Heart left ventricle (tissue), 13 donors: ENCODE measurements at regions not wholly inside any gene's neighbourhood (a gene's known extent, or its start where the extent isn't known, plus 50 kb on each side); places are given as distances from the start of the nearest gene placed in this dataset.

Experiments
- CTCF ChIP-seq, 12 donors: fragments of 200-600 bp; sonication (generic) in 4 of 12; IDR thresholded peaks; one replicate each; pipeline versions ENCODE4 v1.5.0 to v1.8.0; 2018 to 2022; ENCODE audit warnings: antibody characterized with exemption in 12 of 12, mild to moderate bottlenecking in 5 of 12
- POLR2A ChIP-seq, 2 donors: fragments of 450-650 bp; IDR thresholded peaks; one replicate each; pipeline ENCODE4 v1.6.1; 2017; ENCODE audit warnings: antibody characterized with exemption in 2 of 2, mild to moderate bottlenecking in 2 of 2, moderate library complexity in 2 of 2
- donor health status: ischemic (EF 13 %, LVEDD 7.1; RV severe dilation, severe dysfunction).
- donor health status: DM: no; HTN: yes; CAD: no.
- donor health status: DM: no; HTN: no; CAD: no.
- donor health status: ischemic (EF 25% LVEDD 6.9; RV normal size, moderate dysfunction).
- donor health status: ischemic (EF 25% LVEDD 5.7; RV mildly dilated, moderate dysfunction).
- donor health status: ischemic (EF 35%, LVEDD 5.7; RV mildly dilated, moderate dysfunction).
- donor health status: nonischemic (EF 11% LVEDD 7.7; RV severe dilation, severe dysfunction).
- donor health status: DM: yes; HTN: yes; CAD: no.
- donor health status: PGD.
- donor health status: ischemic (EF 29% LVEDD 5.4; RV normal size, mild dysfunction).
- donor health status: nonischemic (EF 23%, LVEDD 6.1; RV moderate dilation, normal function).

DNA sequence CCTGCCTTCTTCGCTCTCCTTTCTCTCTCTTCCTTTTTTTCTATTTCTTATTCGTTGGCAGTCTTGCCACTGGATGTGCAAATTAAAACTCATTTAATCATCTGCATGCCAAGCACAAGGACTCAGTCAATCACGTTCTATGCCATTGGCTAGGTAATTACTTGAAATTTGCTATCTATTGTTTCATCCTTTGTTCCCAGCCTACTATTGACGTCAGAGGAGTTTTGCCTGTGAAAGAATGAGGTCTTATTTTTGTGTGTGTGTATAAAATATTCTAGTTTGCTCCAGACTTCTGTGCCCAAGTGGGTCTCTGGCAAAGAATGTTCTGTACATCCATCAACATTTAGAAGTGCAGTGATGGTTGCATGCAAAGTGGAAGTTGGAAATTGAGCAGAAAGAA lies 132.3 kb upstream of the DOK5 start:
- TF ChIP-seq CTCF (IDR thresholded peaks at IDR 0.05) (no peak), POLR2A (IDR thresholded peaks at IDR 0.05) (no peak)
